ENCODE measurements at regions not wholly inside any gene's neighbourhood (a gene's known extent, or its start where the extent isn't known, plus 50 kb on each side); places are given as distances from the start of the nearest gene placed in this dataset.

DNA sequence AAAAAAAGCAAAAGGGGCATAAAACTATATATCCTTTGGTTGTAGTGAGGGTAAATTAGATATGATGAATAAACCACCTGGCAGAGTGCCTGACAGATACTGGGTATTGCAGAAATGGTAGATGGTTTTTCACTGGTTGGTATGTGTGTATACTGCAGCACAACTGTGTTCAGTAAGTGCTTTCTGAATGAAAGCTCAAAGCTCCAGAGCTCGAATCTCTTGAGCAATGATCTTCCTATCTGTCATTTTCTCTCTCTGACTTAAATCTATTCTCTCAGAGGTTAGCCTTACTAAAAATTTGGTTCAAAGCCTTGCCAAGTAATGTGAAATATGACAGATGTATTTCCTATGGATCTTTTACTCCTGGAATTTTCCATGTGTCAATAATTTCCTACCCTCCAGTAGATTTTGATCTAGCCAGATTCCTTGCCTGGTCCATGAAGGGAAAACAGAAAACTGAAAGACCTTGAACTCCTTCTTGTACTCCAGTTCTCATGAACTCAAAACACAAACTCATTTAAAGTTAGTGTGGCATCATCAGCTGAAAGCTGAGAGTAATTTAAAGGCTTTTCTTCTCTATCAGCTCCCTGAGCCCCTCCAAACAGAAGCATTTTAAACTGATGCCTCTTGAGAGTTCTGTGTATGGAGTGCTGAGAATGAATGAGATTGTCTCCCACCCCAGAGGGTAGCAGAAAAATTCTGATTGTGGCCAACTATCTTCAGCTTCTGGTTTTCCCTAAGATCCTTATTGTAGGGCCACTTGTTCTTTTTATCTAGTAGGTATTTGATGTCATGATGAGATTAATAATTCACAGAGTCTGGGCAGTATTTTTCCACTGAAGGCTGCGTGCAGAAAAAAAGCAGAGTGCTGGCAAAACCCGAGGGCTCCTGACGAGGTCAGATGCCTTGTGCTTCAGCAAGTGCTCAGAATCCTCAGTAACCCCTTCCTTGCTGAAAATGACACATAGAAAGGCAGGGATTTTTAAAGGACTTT, 363.4 kb upstream of the BOD1L1 start:
- Mint-ChIP-seq H3K36me3 (no peaks in the 10 kb centered on the region), H3K27ac (no peak overlapping the region), H3K9me3 (no peaks in the 10 kb centered on the region), H3K4me3 (no peak overlapping the region), H3K4me1 (no peaks in the 10 kb centered on the region), H3K27me3 (ENCODE audit: low read depth in 2 of 2) (no peaks in the 10 kb centered on the region)
- no peak for ATAC-seq
- H3K4me3 ChIP-seq (ENCODE audit: low read length), result no peak overlapping the region
- no peak overlapping the region for H3K27ac ChIP-seq (ENCODE audit: low read length)
- no peaks in the 10 kb centered on the region for H3K27me3 ChIP-seq (ENCODE audit: control insufficient read depth, insufficient read depth, low read length)
- H3K36me3 ChIP-seq (ENCODE audit: control insufficient read depth, insufficient read depth, low read length), result no peaks in the 10 kb centered on the region
- 51% methylated on average over 4 of the region's 4 CpGs for WGBS (ENCODE audit: insufficient coverage)
- no peaks in the 10 kb centered on the region for H3K9me3 ChIP-seq (ENCODE audit: control insufficient read depth, insufficient read depth, low read length)
- TF ChIP-seq, protein P1, sequence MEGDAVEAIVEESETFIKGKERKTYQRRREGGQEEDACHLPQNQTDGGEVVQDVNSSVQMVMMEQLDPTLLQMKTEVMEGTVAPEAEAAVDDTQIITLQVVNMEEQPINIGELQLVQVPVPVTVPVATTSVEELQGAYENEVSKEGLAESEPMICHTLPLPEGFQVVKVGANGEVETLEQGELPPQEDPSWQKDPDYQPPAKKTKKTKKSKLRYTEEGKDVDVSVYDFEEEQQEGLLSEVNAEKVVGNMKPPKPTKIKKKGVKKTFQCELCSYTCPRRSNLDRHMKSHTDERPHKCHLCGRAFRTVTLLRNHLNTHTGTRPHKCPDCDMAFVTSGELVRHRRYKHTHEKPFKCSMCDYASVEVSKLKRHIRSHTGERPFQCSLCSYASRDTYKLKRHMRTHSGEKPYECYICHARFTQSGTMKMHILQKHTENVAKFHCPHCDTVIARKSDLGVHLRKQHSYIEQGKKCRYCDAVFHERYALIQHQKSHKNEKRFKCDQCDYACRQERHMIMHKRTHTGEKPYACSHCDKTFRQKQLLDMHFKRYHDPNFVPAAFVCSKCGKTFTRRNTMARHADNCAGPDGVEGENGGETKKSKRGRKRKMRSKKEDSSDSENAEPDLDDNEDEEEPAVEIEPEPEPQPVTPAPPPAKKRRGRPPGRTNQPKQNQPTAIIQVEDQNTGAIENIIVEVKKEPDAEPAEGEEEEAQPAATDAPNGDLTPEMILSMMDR (IDR thresholded peaks at IDR 0.05), result no peak
- DNase-seq, result no peak
- intact Hi-C loops (cut with micrococcal nuclease), result no loop called here
- no peaks in the 10 kb centered on the region for H3K4me1 ChIP-seq (ENCODE audit: control insufficient read depth, insufficient read depth, low read length)

- Mint-ChIP-seq H3K4me3 (no peak overlapping the region), H3K9me3 (no peaks in the 10 kb centered on the region), H3K36me3 (no peaks in the 10 kb centered on the region), H3K27ac (no peak overlapping the region), H3K27me3 (ENCODE audit: low read depth in 2 of 2) (no peaks in the 10 kb centered on the region), H3K4me1 (no peaks in the 10 kb centered on the region)
- H3K9me3 ChIP-seq (ENCODE audit: control insufficient read depth, insufficient read depth, low read length), result no peaks in the 10 kb centered on the region
- H3K4me1 ChIP-seq (ENCODE audit: control insufficient read depth, insufficient read depth, low read length), result no peaks in the 10 kb centered on the region
- TF ChIP-seq, protein P1 (IDR thresholded peaks at IDR 0.05), result no peak
- no peak overlapping the region for H3K27ac ChIP-seq (ENCODE audit: low read length)
- no peaks in the 10 kb centered on the region for H3K36me3 ChIP-seq (ENCODE audit: control insufficient read depth, insufficient read depth, low read length)
- intact Hi-C loops (cut with micrococcal nuclease), result no loop called here
- H3K27me3 ChIP-seq (ENCODE audit: control insufficient read depth, insufficient read depth, low read length), result no peaks in the 10 kb centered on the region
- DNase-seq (no peak), ATAC-seq (no peak)
- no peak overlapping the region for H3K4me3 ChIP-seq (ENCODE audit: low read length)
- WGBS (ENCODE audit: insufficient coverage), result 82% methylated on average over 1 of the region's 2 CpGs
Measured at GRCh38 chr4:13992041-13992440, 364.5 kb upstream of the BOD1L1 start.

DNA sequence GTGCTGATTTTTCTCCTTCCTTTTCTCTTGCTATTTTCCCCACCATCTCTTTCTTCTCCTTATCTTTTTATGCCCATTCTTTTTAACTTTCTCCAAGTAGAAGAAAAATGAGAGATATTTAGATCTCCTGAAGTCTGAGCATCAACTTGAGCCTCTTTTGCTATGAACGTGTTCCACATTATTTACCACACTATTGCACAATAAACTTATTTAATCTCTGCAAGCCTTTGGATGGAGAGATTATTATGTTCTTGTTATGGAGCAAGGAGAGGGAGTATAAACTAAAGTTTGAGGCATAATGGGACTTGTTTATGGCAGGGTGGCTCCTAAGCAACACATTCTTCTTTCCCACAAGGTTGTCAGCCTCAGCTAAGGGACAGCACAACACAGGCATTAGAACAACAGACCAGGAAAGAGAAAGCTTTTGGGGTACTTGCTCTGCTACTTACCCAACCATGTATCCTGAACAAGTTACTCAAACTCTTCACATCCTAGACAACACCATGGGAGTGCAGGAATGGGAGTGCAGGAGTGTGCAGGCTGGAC, 365.5 kb upstream of the BOD1L1 start:
- intact Hi-C loops (cut with micrococcal nuclease), result no loop called here
- Histone ChIP-seq H3K27me3 (ENCODE audit: control insufficient read depth, insufficient read depth, low read length) (no peaks in the 10 kb centered on the region), H3K4me3 (ENCODE audit: low read length) (no peak overlapping the region), H3K36me3 (ENCODE audit: control insufficient read depth, insufficient read depth, low read length) (no peaks in the 10 kb centered on the region), H3K4me1 (ENCODE audit: control insufficient read depth, insufficient read depth, low read length) (no peaks in the 10 kb centered on the region), H3K9me3 (ENCODE audit: control insufficient read depth, insufficient read depth, low read length) (no peaks in the 10 kb centered on the region), H3K27ac (ENCODE audit: low read length) (no peak overlapping the region)
- Mint-ChIP-seq H3K9me3 (peaks cover 0 to 2% of the 10 kb centered on the region in 2 donors), H3K27ac (no peak overlapping the region), H3K4me1 (no peaks in the 10 kb centered on the region), H3K27me3 (ENCODE audit: low read depth in 2 of 2) (no peaks in the 10 kb centered on the region), H3K36me3 (no peaks in the 10 kb centered on the region), H3K4me3 (no peak overlapping the region)
- WGBS (ENCODE audit: insufficient coverage), result no CpG with 5 or more reads among the region's 1 CpG
- no peak for ATAC-seq
- TF ChIP-seq, protein P1 (IDR thresholded peaks at IDR 0.05), result no peak
- DNase-seq, result no peak

Data from natural killer cell (primary cell).